ENCODE measurements at regions not wholly inside any gene's neighbourhood (a gene's known extent, or its start where the extent isn't known, plus 50 kb on each side); places are given as distances from the start of the nearest gene placed in this dataset.

GRCh38 chr13:26989957-26990713 is 181.5 kb downstream of the USP12 start:
- DNase-seq (ENCODE audit: insufficient read length, low spot score), result no peak
- no peak for TF ChIP-seq POU2F2 (IDR thresholded peaks at IDR 0.05; ENCODE audit: low read depth, low read length)
- TF ChIP-seq POLR2AphosphoS5 (IDR thresholded peaks at IDR 0.05; ENCODE audit: low read depth, low read length), result no peak
- TF ChIP-seq POLR2A (IDR thresholded peaks at IDR 0.05; ENCODE audit: low read depth, low read length), result no peak
- no peak for TF ChIP-seq SPI1 (IDR thresholded peaks at IDR 0.05; ENCODE audit: low read depth, low read length)
- FAIRE-seq, result no peak

- no peak for FAIRE-seq
- no peak for TF ChIP-seq POLR2A (IDR thresholded peaks at IDR 0.05; ENCODE audit: low read depth, low read length)
- TF ChIP-seq POLR2AphosphoS5 (IDR thresholded peaks at IDR 0.05; ENCODE audit: low read depth, low read length), result no peak
- TF ChIP-seq PAX5 (IDR thresholded peaks at IDR 0.05; ENCODE audit: insufficient read depth, low read length, severe bottlenecking), result no peak
- no peak for TF ChIP-seq POU2F2 (IDR thresholded peaks at IDR 0.05; ENCODE audit: low read depth, low read length)
- TF ChIP-seq SPI1 (IDR thresholded peaks at IDR 0.05; ENCODE audit: low read depth, low read length), result no peak
- TF ChIP-seq TAF1 (IDR thresholded peaks at IDR 0.05; ENCODE audit: low read depth, low read length), result no peak
- no peak for DNase-seq (ENCODE audit: insufficient read length, low spot score)
Observed at GRCh38 chr13:26989261-26989956, 182.2 kb downstream of the USP12 start.

- DNase-seq (ENCODE audit: insufficient read length, low spot score) (no peak), FAIRE-seq (no peak)
- TF ChIP-seq POLR2AphosphoS5 (IDR thresholded peaks at IDR 0.05; ENCODE audit: low read depth, low read length), result no peak
- TF ChIP-seq TAF1 (IDR thresholded peaks at IDR 0.05; ENCODE audit: low read depth, low read length), result no peak
- no peak for TF ChIP-seq POLR2A (IDR thresholded peaks at IDR 0.05; ENCODE audit: low read depth, low read length)
- TF ChIP-seq POU2F2 (IDR thresholded peaks at IDR 0.05; ENCODE audit: low read depth, low read length), result no peak
- TF ChIP-seq PAX5 (IDR thresholded peaks at IDR 0.05; ENCODE audit: insufficient read depth, low read length, severe bottlenecking), result no peak
- no peak for TF ChIP-seq SPI1 (IDR thresholded peaks at IDR 0.05; ENCODE audit: low read depth, low read length)
Observed at GRCh38 chr13:26988059-26988769, 183.4 kb downstream of the USP12 start.

GRCh38 chr13:26987486-26988013 is 184.1 kb downstream of the USP12 start:
- no peak for DNase-seq (ENCODE audit: insufficient read length, low spot score)
- no peak for TF ChIP-seq POU2F2 (IDR thresholded peaks at IDR 0.05; ENCODE audit: low read depth, low read length)
- TF ChIP-seq POLR2A (IDR thresholded peaks at IDR 0.05; ENCODE audit: low read depth, low read length), result no peak
- TF ChIP-seq POLR2AphosphoS5 (IDR thresholded peaks at IDR 0.05; ENCODE audit: low read depth, low read length), result no peak
- no peak for TF ChIP-seq SPI1 (IDR thresholded peaks at IDR 0.05; ENCODE audit: low read depth, low read length)
- no peak for TF ChIP-seq PAX5 (IDR thresholded peaks at IDR 0.05; ENCODE audit: insufficient read depth, low read length, severe bottlenecking)
- no peak for TF ChIP-seq TAF1 (IDR thresholded peaks at IDR 0.05; ENCODE audit: low read depth, low read length)
- no peak for FAIRE-seq

- TF ChIP-seq SPI1 (IDR thresholded peaks at IDR 0.05; ENCODE audit: low read depth, low read length) (no peak), TAF1 (IDR thresholded peaks at IDR 0.05; ENCODE audit: low read depth, low read length) (no peak), PAX5 (IDR thresholded peaks at IDR 0.05; ENCODE audit: insufficient read depth, low read length, severe bottlenecking) (no peak), POU2F2 (IDR thresholded peaks at IDR 0.05; ENCODE audit: low read depth, low read length) (no peak), POLR2A (IDR thresholded peaks at IDR 0.05; ENCODE audit: low read depth, low read length) (no peak), POLR2AphosphoS5 (IDR thresholded peaks at IDR 0.05; ENCODE audit: low read depth, low read length) (no peak)
- FAIRE-seq, result peak; percentile 95
- DNase-seq (ENCODE audit: insufficient read length, low spot score), result peak; percentile 51
Observed at GRCh38 chr13:26985285-26985878, 186.2 kb downstream of the USP12 start.

- FAIRE-seq (no peak), DNase-seq (ENCODE audit: insufficient read length, low spot score) (no peak)
- no peak for TF ChIP-seq POU2F2 (IDR thresholded peaks at IDR 0.05; ENCODE audit: low read depth, low read length)
- TF ChIP-seq SPI1 (IDR thresholded peaks at IDR 0.05; ENCODE audit: low read depth, low read length), result no peak
- no peak for TF ChIP-seq POLR2A (IDR thresholded peaks at IDR 0.05; ENCODE audit: low read depth, low read length)
Observed at GRCh38 chr13:26984337-26984736, 187.3 kb downstream of the USP12 start.

GRCh38 chr13:26983543-26984320 is 187.9 kb downstream of the USP12 start:
- TF ChIP-seq POU2F2 (IDR thresholded peaks at IDR 0.05; ENCODE audit: low read depth, low read length) (no peak), POLR2A (IDR thresholded peaks at IDR 0.05; ENCODE audit: low read depth, low read length) (no peak), PAX5 (IDR thresholded peaks at IDR 0.05; ENCODE audit: insufficient read depth, low read length, severe bottlenecking) (no peak), POLR2AphosphoS5 (IDR thresholded peaks at IDR 0.05; ENCODE audit: low read depth, low read length) (no peak), TAF1 (IDR thresholded peaks at IDR 0.05; ENCODE audit: low read depth, low read length) (no peak), SPI1 (IDR thresholded peaks at IDR 0.05; ENCODE audit: low read depth, low read length) (no peak)
- no peak for DNase-seq (ENCODE audit: insufficient read length, low spot score)
- no peak for FAIRE-seq
